Non-pigmented ciliary epithelial cell (primary cell): ENCODE measurements at regions not wholly inside any gene's neighbourhood (a gene's known extent, or its start where the extent isn't known, plus 50 kb on each side); places are given as distances from the start of the nearest gene placed in this dataset.
"Not testable (repeated sequence)": the region's sequence is repeated elsewhere in the genome, so short reads cannot be mapped to it uniquely, and the experiment has no call there.

Source experiments
- DNase-seq: peaks from one replicate; pipeline ENCODE4 v3.0.0-alpha.2; 2010; ENCODE audit warnings: low read depth

DNA sequence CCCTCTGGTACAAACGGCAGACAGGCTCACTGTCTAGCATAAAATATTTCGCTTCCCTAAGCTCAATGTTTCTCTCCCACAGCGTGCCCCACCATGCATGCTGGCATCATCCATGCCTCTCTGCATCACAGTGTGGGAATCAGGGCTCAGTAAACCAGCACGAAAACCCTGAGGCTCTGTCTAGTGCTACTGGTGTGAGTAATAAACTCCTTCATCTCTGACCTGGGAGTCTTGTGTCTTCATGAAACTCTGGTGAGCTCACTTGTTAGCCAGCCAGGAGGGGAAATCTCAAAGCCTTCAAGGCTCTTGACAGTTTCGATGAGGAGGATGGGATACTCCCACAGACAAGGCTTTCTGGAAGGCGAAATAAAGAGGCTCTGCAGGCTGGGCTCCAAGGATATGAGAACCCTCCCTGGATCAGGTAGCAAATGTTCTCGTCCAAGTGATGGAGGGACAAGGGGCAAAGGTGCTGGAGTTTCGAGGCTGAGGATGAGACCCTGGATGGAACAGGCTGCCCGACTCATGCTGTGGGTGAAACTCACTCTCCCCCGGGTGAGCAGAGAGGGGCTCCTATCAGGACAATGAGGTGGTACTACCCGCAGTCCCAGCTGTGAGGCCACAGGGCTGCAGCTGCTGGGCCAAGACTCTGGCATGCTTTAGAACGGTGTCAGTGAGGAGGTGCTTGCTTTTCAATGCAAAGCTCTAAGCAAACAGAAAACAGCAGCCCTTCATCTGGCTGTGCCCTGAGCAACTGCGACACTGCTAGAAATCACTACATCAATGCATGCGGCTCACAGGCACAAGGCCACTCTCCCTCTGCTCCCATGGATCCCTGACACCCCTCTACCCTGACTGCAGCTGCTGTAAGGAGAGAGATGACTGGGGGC is 69.3 kb downstream of the SHANK2 start:
- DNase-seq = no peak

DNA sequence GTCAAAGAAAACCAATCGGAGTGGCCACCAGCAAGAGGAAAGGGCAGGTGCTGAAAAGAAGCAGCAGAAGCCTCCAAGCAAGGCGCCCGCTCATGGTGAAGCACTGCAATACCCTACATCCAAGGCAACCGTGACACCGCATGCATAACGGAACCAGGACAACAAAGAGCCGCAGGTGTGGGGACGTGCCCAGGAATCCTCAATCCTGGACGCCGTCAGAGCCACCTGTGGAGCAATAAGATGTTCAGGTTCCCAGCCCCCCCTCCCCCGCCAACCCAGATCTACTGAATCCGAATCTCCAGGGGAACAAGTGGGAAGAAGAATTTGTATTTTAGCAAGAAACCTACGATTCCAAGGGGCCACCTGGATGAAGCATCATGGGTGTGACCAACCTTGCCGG is 70.8 kb downstream of the SHANK2 start:
- no peak for DNase-seq

DNA sequence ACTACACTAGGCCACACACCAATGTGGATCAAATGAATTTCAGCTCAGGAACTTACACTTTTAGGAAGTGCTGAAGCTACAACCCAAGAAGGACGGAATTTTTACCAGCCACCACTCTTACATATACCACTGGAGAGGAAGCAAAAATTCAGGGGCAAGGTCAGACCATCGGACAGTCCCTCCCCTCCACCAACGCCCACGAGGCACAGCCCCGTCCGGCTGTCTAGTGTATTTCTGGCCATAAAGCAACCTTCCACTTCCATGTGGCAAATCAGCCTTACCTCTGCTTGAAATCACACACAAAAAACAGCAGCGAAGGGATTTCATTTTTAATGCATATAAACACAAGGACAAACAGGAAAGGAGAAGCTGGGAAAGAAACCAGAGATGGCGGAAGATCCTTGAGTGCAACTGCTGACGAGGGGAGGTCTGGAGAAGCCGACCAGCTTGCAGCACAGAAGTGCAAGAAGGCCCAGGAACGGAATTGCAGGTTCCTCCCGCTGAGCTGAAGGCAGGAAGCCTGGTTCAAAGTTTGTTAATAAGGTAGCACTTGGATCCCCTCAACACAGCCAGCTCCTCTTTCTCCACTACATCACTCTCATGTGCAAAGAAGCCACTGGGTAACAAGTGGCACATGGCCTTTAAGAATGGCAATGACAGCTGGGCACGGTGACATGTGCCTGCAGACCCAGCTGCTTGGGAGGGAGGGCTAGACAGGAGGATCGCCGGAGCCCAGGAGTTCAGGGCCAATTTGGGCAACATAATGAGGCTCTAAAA is 71.5 kb downstream of the SHANK2 start:
- DNase-seq = no peak

DNA sequence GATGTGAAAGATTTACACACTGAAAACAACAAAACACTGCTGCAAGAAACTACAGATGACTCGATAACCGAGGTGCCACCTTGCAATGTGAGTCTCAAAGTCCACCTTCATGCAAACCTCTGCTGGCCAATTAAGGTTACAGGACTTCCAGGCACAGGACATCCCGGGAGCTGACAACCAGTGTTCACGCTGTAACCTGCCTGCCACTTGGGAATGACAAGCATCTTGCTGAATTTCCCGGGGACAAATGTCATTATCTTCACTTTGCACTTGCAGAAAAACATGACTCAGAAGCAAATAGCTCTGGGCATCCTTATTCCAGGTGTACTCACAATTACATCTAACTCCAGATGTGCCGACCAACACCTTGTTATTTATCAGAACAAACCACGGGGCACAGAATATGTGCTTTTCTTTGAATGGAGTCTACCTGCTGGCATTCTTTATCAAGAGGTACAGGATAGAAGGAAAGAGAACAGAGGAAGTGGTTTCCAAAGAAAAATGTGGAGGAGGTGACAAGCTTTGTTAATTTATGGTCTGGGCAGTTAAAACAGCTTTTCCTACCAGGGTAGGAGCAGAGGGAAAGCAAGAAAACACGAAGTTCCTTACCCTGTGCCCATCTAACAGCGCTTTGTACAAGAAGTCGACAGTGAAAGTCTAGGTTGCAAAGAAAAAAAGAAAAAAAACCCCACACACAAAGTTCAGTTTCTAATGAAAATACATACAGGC is 72.3 kb downstream of the SHANK2 start:
- DNase-seq = no peak

DNA sequence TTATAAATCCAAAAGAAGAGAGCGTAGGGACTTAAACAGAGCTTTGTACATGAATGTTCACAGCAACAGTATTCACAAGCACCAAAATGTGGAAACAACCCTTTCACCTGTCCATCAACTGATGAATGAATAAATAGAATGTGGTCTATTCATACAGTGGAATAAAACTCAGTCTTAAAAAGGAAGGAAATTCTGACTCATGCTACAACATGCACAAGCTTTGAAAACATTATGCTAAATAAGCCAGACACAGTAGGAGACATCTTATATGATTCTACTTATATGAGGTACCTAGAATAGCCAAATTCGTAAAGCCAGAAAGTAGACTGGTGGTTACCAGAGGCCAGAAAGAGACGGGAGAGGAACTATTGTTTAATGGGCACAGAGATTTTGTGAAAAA is 74.3 kb downstream of the SHANK2 start:
- no peak for DNase-seq

DNA sequence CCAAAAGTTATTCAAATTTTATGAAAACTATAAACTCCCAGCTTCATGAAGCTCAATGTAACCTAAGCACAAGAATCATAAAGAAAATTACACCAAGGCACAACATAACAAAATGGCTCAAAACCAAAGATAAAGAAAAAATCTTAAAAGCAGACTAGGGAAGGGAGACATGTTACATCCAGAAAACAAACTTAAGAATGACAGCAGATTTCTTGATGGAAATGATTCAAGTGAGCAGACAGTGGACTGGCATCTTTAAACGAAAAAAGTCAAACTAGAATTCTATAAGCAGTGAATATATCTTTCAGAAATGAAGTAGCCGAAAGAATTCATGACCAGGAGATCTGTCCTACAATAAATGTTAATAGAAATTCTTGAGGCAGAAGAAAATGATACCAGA is 75.6 kb downstream of the SHANK2 start:
- DNase-seq = no peak

DNA sequence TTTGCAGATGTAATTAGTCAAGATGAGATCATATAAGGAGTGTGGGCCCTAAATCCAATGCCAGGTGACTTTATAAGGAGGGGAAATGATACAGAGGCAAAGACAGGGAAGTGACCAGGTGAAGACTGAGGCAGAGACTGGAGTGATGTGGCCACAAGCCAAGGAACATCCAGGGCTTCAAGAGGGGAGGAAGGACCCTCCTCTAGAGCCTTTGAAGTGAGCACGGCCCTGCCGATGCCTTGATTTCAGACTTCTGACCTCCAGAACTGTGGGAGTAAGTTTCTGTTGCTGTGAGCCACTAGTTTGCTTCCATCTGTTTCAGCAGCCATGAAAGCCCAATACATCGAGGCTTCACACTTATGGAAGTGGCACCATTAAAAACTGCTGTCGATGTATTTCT is 78.7 kb downstream of the SHANK2 start:
- no peak for DNase-seq

DNA sequence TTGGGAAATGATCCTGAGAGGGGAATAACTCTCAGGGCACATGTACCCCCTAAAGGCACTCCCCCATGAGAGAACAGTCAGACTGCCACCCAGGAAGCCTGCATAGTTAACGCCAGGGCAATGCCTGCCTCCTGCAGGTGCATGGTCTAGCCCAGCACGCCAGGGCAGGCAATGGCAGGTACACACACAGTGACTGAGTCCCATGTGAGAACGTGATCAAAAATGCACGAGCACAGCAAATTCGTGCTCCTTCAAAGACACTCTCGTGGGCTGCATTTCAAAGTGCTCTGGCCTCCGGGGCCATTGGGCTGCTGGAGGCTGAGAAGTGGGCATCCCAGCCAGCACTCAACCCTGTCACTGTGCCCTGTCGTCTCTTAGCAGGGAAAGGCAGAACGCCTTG is 79.7 kb downstream of the SHANK2 start:
- no peak for DNase-seq

DNA sequence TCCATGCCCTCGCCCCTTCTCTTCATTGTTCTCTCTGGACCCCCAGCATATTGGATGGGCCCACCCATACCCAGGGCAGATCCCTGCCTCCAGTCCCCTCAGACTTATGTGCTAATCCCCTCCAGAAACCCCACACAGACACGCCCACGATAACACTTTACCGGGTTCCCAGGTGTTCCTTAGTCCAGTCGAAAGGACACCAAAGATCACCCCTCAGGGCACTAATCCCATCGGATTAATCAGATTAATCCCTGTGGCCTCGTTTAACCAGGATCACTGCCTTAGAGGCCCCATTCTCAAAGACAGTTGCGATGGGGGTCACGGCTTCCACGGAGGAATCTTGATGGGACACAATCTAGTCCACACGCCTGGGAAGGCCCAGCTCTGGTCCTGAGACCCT is 80.8 kb downstream of the SHANK2 start:
- no peak for DNase-seq

DNA sequence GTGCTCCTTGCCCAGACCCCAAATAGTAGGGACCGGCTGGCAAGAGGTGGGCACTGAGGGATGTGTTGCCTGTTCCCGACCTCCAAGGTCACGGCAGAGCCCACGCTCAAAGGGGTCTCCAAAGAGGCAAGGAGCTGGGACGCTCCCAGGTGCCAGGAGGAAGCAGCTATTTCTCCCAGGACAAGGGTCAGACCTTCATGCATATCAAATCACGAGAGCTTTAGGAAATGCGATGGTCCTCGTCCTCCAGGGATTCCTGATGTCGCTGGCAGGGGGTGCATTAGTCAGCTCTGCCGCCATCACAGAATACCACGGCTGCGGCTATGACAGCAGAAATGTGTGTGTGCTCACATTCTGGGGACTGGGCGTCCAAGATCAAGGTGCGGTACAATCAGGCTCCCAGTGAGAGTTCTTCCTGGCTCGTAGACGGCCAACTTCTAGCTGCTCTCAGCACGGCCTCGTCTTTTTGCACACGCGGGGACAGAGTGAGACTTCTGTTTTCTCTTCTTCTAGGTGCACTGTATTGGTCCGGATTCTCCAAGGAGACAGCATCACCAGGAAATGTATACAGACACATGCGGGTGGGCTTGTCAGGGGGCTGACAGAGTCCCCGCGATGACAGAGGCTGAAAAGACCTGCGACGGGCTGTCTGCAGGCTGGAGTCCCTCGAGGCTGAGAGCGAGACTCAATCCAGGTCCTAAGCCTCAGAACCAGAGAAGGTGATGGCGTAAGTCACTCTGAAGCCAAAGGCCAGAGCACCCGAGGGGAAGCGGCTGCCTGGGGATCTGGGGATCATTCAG is 81.6 kb downstream of the SHANK2 start:
- DNase-seq = no peak

DNA sequence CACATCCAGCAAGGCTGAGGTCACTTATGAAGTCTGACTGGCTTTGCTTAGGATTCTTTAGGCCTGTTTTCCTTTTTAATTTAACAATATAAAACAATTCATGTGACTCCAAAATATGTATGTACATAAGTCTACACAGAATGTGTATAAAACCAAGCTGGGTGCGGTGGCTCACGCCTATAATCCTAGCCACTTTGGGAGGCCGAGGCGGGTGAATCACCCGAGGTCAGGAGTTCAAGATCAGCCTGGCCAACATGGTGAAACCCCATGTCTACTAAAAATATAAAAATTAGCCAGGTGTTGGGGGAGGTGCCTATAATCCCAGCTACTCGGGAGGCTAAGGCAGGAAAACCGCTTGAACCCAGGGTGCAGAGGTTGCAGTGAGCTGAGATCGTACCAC is 83.1 kb downstream of the SHANK2 start:
- no peak for DNase-seq

DNA sequence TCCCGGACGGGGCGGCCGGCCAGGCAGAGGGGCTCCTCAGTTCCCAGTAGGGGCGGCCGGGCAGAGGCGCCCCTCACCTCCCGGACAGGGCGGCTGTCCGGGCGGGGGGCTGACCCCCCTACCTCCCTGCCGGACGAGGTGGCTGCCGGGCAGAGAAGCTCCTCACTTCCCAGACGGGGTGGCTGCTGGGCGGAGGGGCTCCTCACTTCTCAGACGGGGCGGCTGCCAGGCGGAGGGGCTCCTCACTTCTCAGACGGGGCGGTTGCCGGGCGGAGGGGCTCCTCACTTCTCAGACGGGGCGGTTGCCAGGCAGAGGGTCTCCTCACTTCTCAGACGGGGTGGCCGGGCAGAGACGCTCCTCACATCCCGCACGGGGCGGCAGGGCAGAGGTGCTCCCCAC is 84.6 kb downstream of the SHANK2 start:
- DNase-seq = not testable (repeated sequence)

DNA sequence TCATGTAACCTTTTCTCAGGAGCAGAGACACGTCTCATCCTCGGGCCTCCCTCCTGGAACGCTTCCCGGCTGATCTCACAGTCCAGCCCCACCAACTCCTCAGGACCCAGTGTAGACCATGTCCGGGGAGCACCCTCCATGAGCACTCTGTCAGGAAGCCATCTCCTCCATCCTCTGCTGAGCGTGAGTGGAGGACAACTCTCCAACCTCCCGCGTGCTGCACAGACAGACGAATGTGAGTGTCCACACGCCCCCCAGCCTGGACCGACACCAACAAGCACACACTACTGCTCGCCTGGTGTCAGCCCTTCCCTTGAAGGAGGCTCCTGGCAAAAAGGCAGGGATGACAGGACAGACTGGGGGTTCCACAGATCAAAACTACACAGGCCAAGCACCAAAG is 86.6 kb downstream of the SHANK2 start:
- no peak for DNase-seq

DNA sequence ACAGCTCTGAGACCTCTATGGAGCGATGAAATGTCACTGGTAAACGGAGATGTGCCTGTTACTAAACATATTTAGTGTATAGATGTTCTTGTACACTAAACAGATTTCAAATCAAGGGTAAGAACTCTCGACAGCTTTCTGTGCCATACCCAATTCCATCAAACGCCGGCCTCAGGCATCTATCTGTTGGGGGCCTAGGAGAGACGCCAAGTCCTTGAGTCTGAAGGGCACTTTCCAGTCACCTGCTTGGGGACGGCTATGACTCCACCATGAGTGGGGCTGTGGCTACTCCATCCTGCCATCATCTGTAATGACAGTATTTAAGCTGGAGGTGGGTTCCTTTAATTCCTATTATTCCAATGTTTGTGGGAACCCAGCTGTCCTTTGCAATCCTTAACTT is 87.8 kb downstream of the SHANK2 start:
- no peak for DNase-seq

DNA sequence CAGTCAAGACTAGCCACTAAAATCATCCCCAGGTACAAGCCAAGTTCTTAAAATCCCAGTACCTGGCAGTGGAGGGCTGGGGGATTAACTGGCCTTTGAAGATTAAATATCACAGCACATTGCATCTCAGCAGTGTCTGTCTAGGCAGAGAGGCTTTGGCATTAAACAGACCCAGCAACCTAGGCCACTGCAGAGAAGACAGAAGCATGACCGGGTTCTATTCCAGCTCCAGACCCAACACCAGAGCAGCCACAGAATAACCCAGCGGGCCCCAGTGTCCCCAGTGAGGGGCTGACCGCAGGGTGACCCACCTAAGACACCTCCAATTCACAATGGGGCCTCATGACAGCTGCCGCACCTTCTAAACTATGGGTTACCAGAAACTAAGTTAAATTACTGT is 88.2 kb downstream of the SHANK2 start:
- no peak for DNase-seq

DNA sequence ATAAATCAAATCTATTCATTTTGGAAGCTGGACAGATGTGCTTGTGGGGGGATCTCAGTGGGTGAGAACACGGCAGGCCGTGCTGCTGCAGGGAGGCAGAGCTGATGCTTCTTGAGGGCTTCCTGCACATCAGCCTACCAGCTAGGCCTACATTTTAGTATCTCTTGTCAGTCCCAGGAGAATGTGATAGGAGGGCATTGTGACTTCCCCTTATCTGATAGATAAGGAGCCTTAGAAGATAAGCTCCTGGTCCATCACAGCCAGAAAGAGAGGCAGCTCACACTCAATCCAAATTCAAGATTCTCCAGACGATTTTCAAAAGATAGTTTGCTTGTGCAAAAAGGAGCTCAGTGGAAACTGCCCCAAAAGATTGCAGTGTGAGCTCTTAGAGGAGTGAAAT is 89.0 kb downstream of the SHANK2 start:
- no peak for DNase-seq

DNA sequence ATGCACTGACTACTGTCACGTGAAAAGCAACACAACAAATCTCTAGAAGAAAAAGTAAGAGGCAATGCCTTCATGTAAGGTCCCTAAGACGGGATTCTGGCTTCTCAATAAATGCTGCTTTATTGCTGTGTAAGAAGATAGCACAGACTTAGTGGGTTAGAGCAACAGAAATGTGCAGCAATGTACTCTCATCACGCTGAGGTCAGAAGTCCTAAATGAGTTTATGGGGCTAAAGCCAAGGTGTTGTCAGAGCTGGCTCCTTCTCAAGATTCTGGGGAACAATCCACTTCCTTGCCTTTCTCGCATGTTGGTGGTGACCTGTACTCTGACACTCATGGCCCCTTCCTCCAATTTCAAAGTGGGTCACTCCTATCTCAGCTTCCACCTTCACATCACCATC is 93.4 kb downstream of the SHANK2 start:
- DNase-seq = no peak

DNA sequence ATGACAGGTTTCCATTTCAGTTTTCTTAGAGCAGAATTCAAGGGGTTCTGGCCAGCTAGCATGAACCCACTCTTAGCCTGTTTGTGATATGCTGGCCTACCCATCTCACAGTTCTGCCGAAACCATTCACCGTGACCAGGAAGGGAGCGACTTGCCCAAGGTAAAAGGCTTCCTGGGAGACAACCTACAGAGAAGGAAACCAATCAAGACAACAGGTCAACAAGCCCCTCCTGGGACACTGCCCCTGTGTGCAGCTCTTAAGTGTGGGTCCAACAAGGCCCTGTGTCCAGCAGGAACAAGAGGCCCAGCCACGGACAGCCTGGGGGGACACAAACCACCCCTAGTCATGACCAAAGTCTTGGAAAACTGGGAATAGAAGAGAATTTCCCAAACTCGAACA is 94.7 kb downstream of the SHANK2 start:
- DNase-seq = not testable (repeated sequence)

DNA sequence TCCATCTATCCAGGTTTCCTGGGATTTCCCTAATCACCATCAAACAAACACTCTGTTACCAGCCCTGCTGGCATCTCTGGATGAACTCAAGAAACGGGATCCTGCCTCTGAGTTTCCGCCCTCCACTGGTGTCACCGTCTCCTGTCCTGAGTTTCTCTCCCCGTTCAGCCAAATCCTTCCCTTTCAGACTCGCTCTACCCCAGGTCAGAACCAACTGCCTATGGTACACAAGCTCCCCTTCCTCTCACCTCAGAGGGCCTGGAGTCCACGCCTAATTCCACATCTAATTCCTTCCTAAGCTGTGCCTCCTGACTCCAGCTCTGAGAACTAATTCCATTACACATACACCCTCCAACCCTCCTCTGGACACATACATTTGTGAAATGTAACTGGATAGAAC is 96.1 kb downstream of the SHANK2 start:
- no peak for DNase-seq

DNA sequence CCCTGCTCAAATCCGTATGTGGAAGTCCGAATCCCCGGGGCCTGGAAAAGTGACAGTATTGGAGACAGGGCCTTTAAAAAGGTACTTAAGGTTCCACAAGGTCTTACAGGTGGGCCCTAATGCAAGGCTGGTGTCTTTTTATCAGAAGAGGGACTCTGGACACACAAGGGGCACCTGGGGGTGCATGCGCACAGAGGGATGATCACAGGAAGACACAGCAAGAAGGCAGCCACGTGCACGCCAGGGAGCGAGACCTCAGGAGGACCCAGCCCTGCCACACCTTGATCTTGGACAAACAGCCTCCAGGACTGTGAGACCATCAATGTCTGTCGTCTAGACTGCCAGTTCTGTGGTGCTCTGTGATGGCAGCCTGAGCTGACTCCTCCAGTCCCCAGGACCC is 96.5 kb downstream of the SHANK2 start:
- no peak for DNase-seq

DNA sequence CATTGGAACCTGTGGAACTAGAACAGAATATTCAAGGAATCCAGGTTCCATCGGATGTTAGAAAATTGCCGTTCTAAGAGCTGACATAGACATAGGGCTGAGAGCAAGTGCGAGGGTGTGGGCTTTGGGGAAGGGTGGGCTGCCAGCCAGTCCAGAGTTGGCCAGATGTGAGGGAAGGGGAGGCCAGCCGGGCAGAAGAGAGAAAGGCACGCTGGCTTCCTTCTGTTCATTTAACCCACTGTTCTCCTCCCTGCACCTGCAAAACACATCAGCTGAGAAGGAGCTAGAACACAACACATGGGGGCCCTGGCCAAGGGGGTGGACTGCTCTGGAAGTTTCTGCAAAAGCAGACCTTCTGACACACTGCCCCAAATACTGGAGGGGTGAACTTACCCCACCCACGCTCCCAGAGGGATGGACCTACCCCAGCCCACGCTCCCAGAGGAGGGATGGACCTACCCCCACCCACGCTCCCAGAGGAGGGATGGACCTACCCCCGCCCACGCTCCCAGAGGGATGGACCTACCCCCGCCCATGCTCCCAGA is 98.0 kb downstream of the SHANK2 start:
- no peak for DNase-seq

DNA sequence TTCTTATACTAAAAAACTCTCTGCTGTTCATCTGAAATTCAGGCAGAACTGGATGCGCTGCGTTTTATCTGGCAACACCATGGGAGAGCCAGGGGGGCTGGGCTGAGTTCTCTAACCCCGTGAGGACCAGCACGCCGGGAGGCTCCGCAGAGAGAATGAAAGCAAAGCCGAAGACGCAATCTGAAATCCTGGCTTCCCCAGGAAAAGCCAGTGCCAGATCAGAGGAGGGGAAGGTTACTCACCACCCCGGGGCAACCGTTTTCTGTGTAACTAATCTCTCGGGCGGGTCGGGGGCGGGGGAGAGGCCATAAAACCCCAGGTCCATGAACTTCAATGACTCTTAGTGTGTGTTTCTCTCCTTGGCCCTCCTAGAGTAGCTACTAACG is 99.4 kb downstream of the SHANK2 start:
- no peak for DNase-seq
